ENCODE measurements at regions not wholly inside any gene's neighbourhood (a gene's known extent, or its start where the extent isn't known, plus 50 kb on each side); places are given as distances from the start of the nearest gene placed in this dataset.
A peak's percentile ranks its signal among the peaks of the same experiment; 100 is the strongest.

GRCh38 chr5:103847060-103847459 lies 284.5 kb upstream of the NUDT12 start:
- Histone ChIP-seq H3K4me3 (ENCODE audit: low read depth, low read length) (no peak overlapping the region), H3K36me3 (ENCODE audit: control insufficient read depth, insufficient read depth, low read length) (no peaks in the 10 kb centered on the region), H3K27me3 (ENCODE audit: control insufficient read depth, insufficient read depth, low read length) (no peaks in the 10 kb centered on the region)
- DNase-seq (ENCODE audit: low read depth), result no peak
- no peak for TF ChIP-seq CTCF (IDR thresholded peaks at IDR 0.05; ENCODE audit: insufficient read depth, low read length, poor library complexity, severe bottlenecking)

- TF ChIP-seq CTCF (IDR thresholded peaks at IDR 0.05; ENCODE audit: insufficient read depth, low read length, poor library complexity, severe bottlenecking), result no peak
- Histone ChIP-seq H3K36me3 (ENCODE audit: control insufficient read depth, insufficient read depth, low read length) (no peaks in the 10 kb centered on the region), H3K27me3 (ENCODE audit: control insufficient read depth, insufficient read depth, low read length) (no peaks in the 10 kb centered on the region), H3K4me3 (ENCODE audit: low read depth, low read length) (no peak overlapping the region)
- no peak for DNase-seq (ENCODE audit: low read depth)
Measured at GRCh38 chr5:103842936-103843335, 280.3 kb upstream of the NUDT12 start.

GRCh38 chr5:103840600-103840999 lies 278.0 kb upstream of the NUDT12 start:
- no peak overlapping the region for H3K4me3 ChIP-seq (ENCODE audit: low read depth, low read length)
- DNase-seq (ENCODE audit: low read depth), result no peak
- H3K27me3 ChIP-seq (ENCODE audit: control insufficient read depth, insufficient read depth, low read length), result no peaks in the 10 kb centered on the region
- H3K36me3 ChIP-seq (ENCODE audit: control insufficient read depth, insufficient read depth, low read length), result no peaks in the 10 kb centered on the region
- TF ChIP-seq CTCF (IDR thresholded peaks at IDR 0.05; ENCODE audit: insufficient read depth, low read length, poor library complexity, severe bottlenecking), result no peak

GRCh38 chr5:103834216-103834615 lies 271.6 kb upstream of the NUDT12 start:
- no peak for DNase-seq (ENCODE audit: low read depth)

GRCh38 chr5:103829585-103829984 lies 267.0 kb upstream of the NUDT12 start:
- peak; percentile 47 for TF ChIP-seq CTCF (IDR thresholded peaks at IDR 0.05; ENCODE audit: insufficient read depth, low read length, poor library complexity, severe bottlenecking)
- DNase-seq (ENCODE audit: low read depth), result no peak
- Histone ChIP-seq H3K36me3 (ENCODE audit: control insufficient read depth, insufficient read depth, low read length) (no peaks in the 10 kb centered on the region), H3K27me3 (ENCODE audit: control insufficient read depth, insufficient read depth, low read length) (no peaks in the 10 kb centered on the region), H3K4me3 (ENCODE audit: low read depth, low read length) (no peak overlapping the region)

More at GRCh38 chr5:103834216-103834615, 271.6 kb upstream of the NUDT12 start:
- no peak for TF ChIP-seq CTCF (IDR thresholded peaks at IDR 0.05; ENCODE audit: insufficient read depth, low read length, poor library complexity, severe bottlenecking)
- Histone ChIP-seq H3K4me3 (ENCODE audit: low read depth, low read length) (no peak overlapping the region), H3K27me3 (ENCODE audit: control insufficient read depth, insufficient read depth, low read length) (no peaks in the 10 kb centered on the region), H3K36me3 (ENCODE audit: control insufficient read depth, insufficient read depth, low read length) (no peaks in the 10 kb centered on the region)

- no peak for DNase-seq (ENCODE audit: low read depth)
- TF ChIP-seq CTCF (IDR thresholded peaks at IDR 0.05; ENCODE audit: insufficient read depth, low read length, poor library complexity, severe bottlenecking), result no peak
- no peaks in the 10 kb centered on the region for H3K36me3 ChIP-seq (ENCODE audit: control insufficient read depth, insufficient read depth, low read length)
Measured at GRCh38 chr5:103827976-103828375, 265.4 kb upstream of the NUDT12 start.

More at GRCh38 chr5:103827976-103828375, 265.4 kb upstream of the NUDT12 start:
- Histone ChIP-seq H3K4me3 (ENCODE audit: low read depth, low read length) (no peak overlapping the region), H3K27me3 (ENCODE audit: control insufficient read depth, insufficient read depth, low read length) (no peaks in the 10 kb centered on the region)
